HepG2 (cell line): ENCODE measurements at regions not wholly inside any gene's neighbourhood (a gene's known extent, or its start where the extent isn't known, plus 50 kb on each side); places are given as distances from the start of the nearest gene placed in this dataset.
A peak's percentile ranks its signal among the peaks of the same experiment; 100 is the strongest.

Source experiments
- ATAC-seq: fragments of 200-7000 bp; cut with Tn5 transposase; 3 replicates; pipeline ENCODE4 v1.9.1; 2020; ENCODE audit warnings: mild to moderate bottlenecking, moderate library complexity
- BruUV-seq: library from RNA; stranded (reverse); fragments of 400-500 nt; replicated peaks from 2 replicates; lab custom pipeline; 2021; lab: Mats Ljungman, UMichigan
- CTCF ChIA-PET: fragments of 300-600 bp; formaldehyde crosslinking; extraction: SDS; loops from one replicate; lab custom pipeline; 2021; ENCODE audit warnings: low total read pairs, inconsistent platforms, low intra/inter-chr PET ratio; lab: Yijun Ruan, JAX
- POLR2A ChIA-PET: fragments of 350-600 bp; sonication (Branson Sonifier 250); formaldehyde crosslinking; loops from one replicate; lab custom pipeline; 2020; ENCODE audit warnings: antibody characterized with exemption, inconsistent platforms; lab: Yijun Ruan, JAX
- DNase-seq: peaks from one replicate; pipeline ENCODE4 v3.0.0-alpha.2; 2015; ENCODE audit warnings: low spot score
- FAIRE-seq: peaks from 3 replicates; lab custom pipeline; 2011; peaks lifted over from hg19 to GRCh38; lab: Jason Lieb, UNC
- H2AFZ ChIP-seq: one replicate; pipeline ENCODE4 v1.6.1; 2011; ENCODE audit warnings: low read length, inconsistent platforms
- H3K27ac ChIP-seq: fragments of 300-600 bp; 3 replicates; pipeline ENCODE4 v1.8.0; 2011; ENCODE audit warnings: mixed run types, mild to moderate bottlenecking, mixed read lengths, low read length, inconsistent platforms; ENCODE audit not compliant: insufficient read depth; ENCODE audit errors: extremely low read length
- H3K27me3 ChIP-seq, 2 experiments: fragments of 200-600 bp in 1 of 2; 2 replicates in 1 of 2; 3 replicates in 1 of 2; pipeline versions ENCODE4 v1.6.0 to v1.8.0; 2011; ENCODE audit warnings: low read length in 2 of 2, mild to moderate bottlenecking in 2 of 2, moderate library complexity in 2 of 2, inconsistent platforms in 1 of 2; ENCODE audit not compliant: insufficient read depth in 2 of 2, control insufficient read depth in 1 of 2
- H3K36me3 ChIP-seq, 2 experiments: fragments of 200-600 bp in 1 of 2; replicated peaks in 1 of 2; 2 replicates in 1 of 2; 3 replicates in 1 of 2; pipeline versions ENCODE4 v1.5.1 to v1.8.0; 2011; ENCODE audit warnings: low read length in 2 of 2, inconsistent platforms in 1 of 2; ENCODE audit not compliant: insufficient read depth in 2 of 2, control insufficient read depth in 1 of 2
- H3K4me1 ChIP-seq: 2 replicates; pipeline ENCODE4 v1.5.1; 2012; ENCODE audit warnings: low read length, inconsistent platforms; ENCODE audit not compliant: insufficient read depth
- H3K4me2 ChIP-seq: 2 replicates; pipeline ENCODE4 v1.6.0; 2011; ENCODE audit warnings: low read depth, low read length, inconsistent platforms
- H3K4me3 ChIP-seq, 3 experiments: fragments of 200-600 bp in 1 of 3; sonication (generic), shearing (Covaris generic) in 1 of 3; replicated peaks in 1 of 3; 2 replicates each; pipeline ENCODE4 v1.5.1; 2011 to 2016; ENCODE audit warnings: low read length in 3 of 3, inconsistent platforms in 2 of 3, low read depth in 2 of 3, mild to moderate bottlenecking in 2 of 3, control low read depth in 1 of 3, mixed read lengths in 1 of 3; ENCODE audit not compliant: insufficient read depth in 1 of 3
- H3K79me2 ChIP-seq: one replicate; pipeline ENCODE4 v1.6.1; 2011; ENCODE audit warnings: low read length, inconsistent platforms; ENCODE audit not compliant: insufficient read depth
- H3K9ac ChIP-seq: 2 replicates; pipeline ENCODE4 v1.6.0; 2011; ENCODE audit warnings: mild to moderate bottlenecking, low read depth, low read length, inconsistent platforms; ENCODE audit not compliant: insufficient read depth
- H3K9me3 ChIP-seq: 2 replicates; pipeline ENCODE4 v1.5.1; 2012; ENCODE audit warnings: mild to moderate bottlenecking, low read length
- H4K20me1 ChIP-seq: 2 replicates; pipeline ENCODE4 v1.6.0; 2011; ENCODE audit warnings: inconsistent platforms, mild to moderate bottlenecking, low read length, moderate library complexity; ENCODE audit not compliant: insufficient read depth
- ATF1 ChIP-seq: IDR thresholded peaks from 2 replicates; pipeline ENCODE4 v1.6.1; 2016; ENCODE audit warnings: mild to moderate bottlenecking, control low read depth
- EEA1 ChIP-seq: sonication (generic); formaldehyde crosslinking; IDR thresholded peaks from 2 replicates; pipeline ENCODE4 v1.5.1; 2020; ENCODE audit warnings: mild to moderate bottlenecking, missing genetic modification reagents, borderline replicate concordance
- JARID2 ChIP-seq: sonication (generic); formaldehyde crosslinking; IDR thresholded peaks from 2 replicates; pipeline ENCODE4 v1.8.1; 2023; ENCODE audit warnings: missing genetic modification reagents, inconsistent platforms; ENCODE audit not compliant: insufficient replicate concordance
- NPAS2 ChIP-seq: sonication (generic); formaldehyde crosslinking; IDR thresholded peaks from 2 replicates; pipeline ENCODE4 v1.8.0; 2022; ENCODE audit warnings: mild to moderate bottlenecking, missing genetic modification reagents, borderline replicate concordance
- PAX8 ChIP-seq: sonication (generic); formaldehyde crosslinking; IDR thresholded peaks from 2 replicates; pipeline ENCODE4 v1.8.0; 2022; ENCODE audit warnings: mild to moderate bottlenecking, missing genetic modification reagents, borderline replicate concordance
- POGZ ChIP-seq: sonication (generic); formaldehyde crosslinking; IDR thresholded peaks from 2 replicates; pipeline ENCODE4 v1.4.0; 2020; ENCODE audit warnings: mild to moderate bottlenecking, missing genetic modification reagents
- POLR2G ChIP-seq: fragments of 200-400 bp; formaldehyde crosslinking; IDR thresholded peaks from 2 replicates; pipeline ENCODE4 v1.6.1; 2018; ENCODE audit warnings: mild to moderate bottlenecking, low read depth, low read length, moderate library complexity
- SOX13 ChIP-seq, 3 experiments: fragments of 450-650 bp in 1 of 3; sonication (generic) in 1 of 3; formaldehyde crosslinking in 1 of 3; IDR thresholded peaks in 2 of 3; conservative IDR thresholded peaks in 1 of 3; 2 replicates each; pipeline versions ENCODE4 v1.5.0 to v1.6.1; 2016 to 2020; ENCODE audit warnings: antibody characterized with exemption in 1 of 3, mild to moderate bottlenecking in 1 of 3, missing compliant biosample characterization in 1 of 3, missing genetic modification reagents in 1 of 3, moderate library complexity in 1 of 3
- TMF1 ChIP-seq: sonication (generic); formaldehyde crosslinking; IDR thresholded peaks from 2 replicates; pipeline ENCODE4 v1.8.1; 2022; ENCODE audit warnings: low read depth, missing genetic modification reagents
- ZBTB1 ChIP-seq: sonication (generic); formaldehyde crosslinking; IDR thresholded peaks from 2 replicates; pipeline ENCODE4 v1.4.0; 2020; ENCODE audit warnings: missing genetic modification reagents, borderline replicate concordance
- ZFP82 ChIP-seq: sonication (generic); formaldehyde crosslinking; IDR thresholded peaks from 2 replicates; pipeline ENCODE4 v1.5.1; 2020; ENCODE audit warnings: mild to moderate bottlenecking, missing genetic modification reagents, borderline replicate concordance
- ZNF496 ChIP-seq: sonication (generic); formaldehyde crosslinking; IDR thresholded peaks from 2 replicates; pipeline ENCODE4 v1.8.1; 2023; ENCODE audit warnings: mild to moderate bottlenecking, moderate library complexity, missing genetic modification reagents; ENCODE audit not compliant: insufficient replicate concordance
- ZNF607 ChIP-seq: sonication (generic); formaldehyde crosslinking; IDR thresholded peaks from 2 replicates; pipeline ENCODE4 v1.5.1; 2020; ENCODE audit warnings: missing genetic modification reagents, mild to moderate bottlenecking, borderline replicate concordance
- ZNF883 ChIP-seq: sonication (generic); formaldehyde crosslinking; IDR thresholded peaks from 2 replicates; pipeline ENCODE4 v1.5.1; 2020; ENCODE audit warnings: mild to moderate bottlenecking, missing genetic modification reagents; ENCODE audit errors: not compliant biosample characterization
- WGBS: methylation state at CpG from one replicate; pipeline ENCODE4 v1.1.6; 2017; ENCODE audit warnings: low lambda C conversion rate; 5-methylcytosine and 5-hydroxymethylcytosine counted together
- in situ Hi-C: cut with HindIII; loops from 2 replicates; pipeline ENCODE4 v1.10.0; 2017; ENCODE audit warnings: low pct_unique_long_range_greater_than_20kb; ENCODE audit not compliant: extremely low pct_ligation_motif_present
- intact Hi-C: fragments of 100-400 bp; cut with micrococcal nuclease; formaldehyde crosslinking; loops from one replicate; pipeline ENCODE4 v1.10.0; 2022; ENCODE audit not compliant: unreplicated experiment
- TF ChIP-seq, protein P1 (sequence below): IDR thresholded peaks from 2 replicates; pipeline ENCODE4 v1.6.1; 2016; ENCODE audit warnings: missing compliant biosample characterization, missing genetic modification reagents, borderline replicate concordance
- TF ChIP-seq, protein P2 (sequence below): sonication (generic); formaldehyde crosslinking; IDR thresholded peaks from 2 replicates; pipeline ENCODE4 v1.9.0; 2022; ENCODE audit warnings: low read depth, missing genetic modification reagents

DNA sequence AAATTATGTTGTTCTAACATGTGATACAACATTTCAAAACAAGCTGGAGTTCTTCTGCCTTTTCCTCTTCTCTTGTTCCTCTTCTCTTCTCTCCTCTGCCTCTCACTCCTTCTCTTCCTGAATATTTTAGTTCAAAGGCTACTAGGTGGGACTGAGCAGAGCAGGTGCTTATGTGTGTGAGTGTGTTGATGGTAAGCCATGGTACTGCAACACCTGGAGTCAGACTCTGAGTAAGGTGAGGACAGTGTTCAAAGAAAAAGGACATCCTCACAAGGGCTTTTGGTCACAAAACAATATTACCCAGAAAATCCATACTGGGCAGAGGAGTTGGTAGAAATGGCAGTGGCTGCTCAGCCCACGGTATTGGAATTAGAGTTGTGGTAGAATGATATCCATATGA is 1188.7 kb downstream of the SLITRK1 start:
- H3K9ac ChIP-seq: no peak overlapping the region
- H3K79me2 ChIP-seq: no peaks in the 10 kb centered on the region
- no TSS peak for BruUV-seq
- FAIRE-seq (no peak), DNase-seq (no peak), ATAC-seq (no peak)
- H2AFZ ChIP-seq: no peak overlapping the region
- H3K4me1 ChIP-seq: no peaks in the 10 kb centered on the region
- no peak overlapping the region for H3K27ac ChIP-seq
- no peaks in the 10 kb centered on the region for H3K36me3 ChIP-seq
- in situ Hi-C loops: no loop called here
- TF ChIP-seq NPAS2 (no peak), POGZ (CRISPR knock-in tag) (no peak), ZNF607 (CRISPR knock-in tag) (no peak), ZFP82 (CRISPR knock-in tag) (no peak)
- TF ChIP-seq, protein P1, sequence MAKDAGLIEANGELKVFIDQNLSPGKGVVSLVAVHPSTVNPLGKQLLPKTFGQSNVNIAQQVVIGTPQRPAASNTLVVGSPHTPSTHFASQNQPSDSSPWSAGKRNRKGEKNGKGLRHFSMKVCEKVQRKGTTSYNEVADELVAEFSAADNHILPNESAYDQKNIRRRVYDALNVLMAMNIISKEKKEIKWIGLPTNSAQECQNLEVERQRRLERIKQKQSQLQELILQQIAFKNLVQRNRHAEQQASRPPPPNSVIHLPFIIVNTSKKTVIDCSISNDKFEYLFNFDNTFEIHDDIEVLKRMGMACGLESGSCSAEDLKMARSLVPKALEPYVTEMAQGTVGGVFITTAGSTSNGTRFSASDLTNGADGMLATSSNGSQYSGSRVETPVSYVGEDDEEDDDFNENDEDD (CRISPR knock-in tag): no peak
- no peaks in the 10 kb centered on the region for H4K20me1 ChIP-seq
- H3K4me3 ChIP-seq: no peak overlapping the region
- intact Hi-C loops: no loop called here
- H3K4me2 ChIP-seq: no peak overlapping the region
- whole genome bisulfite sequencing: 0% methylated on average over 1 of the region's 1 CpG
- ChIA-PET POLR2A (no interaction called here), CTCF (no interaction called here)
- no peaks in the 10 kb centered on the region for H3K9me3 ChIP-seq
- H3K27me3 ChIP-seq: no peaks in the 10 kb centered on the region

DNA sequence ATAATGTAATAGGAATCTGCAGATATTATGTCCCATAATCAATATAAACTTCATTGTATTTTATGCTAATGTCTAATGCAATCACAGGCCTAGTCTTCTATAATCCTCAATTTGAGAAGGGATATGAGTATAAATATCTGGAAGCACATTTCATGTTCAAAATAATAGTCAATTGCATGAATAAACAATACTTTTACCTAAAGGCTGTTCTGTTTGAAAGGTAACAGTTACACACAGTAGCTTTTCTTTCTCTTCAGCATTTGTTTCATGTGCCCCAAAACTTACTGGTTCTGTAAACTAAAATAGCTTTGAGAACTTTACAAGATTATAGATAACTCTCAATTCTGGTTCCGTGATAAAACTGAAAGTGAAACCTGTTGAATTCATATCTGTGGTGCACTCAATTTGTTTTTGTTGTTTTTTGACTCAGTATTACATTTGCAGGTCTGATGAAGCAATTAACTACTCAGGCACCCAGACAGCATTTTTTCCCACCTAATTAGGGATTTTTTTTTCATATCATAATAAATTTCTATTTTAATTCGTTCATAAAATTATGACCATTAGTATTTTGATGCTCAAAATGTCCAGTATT is 1193.8 kb downstream of the SLITRK1 start:
- Histone ChIP-seq H3K27me3 (no peaks in the 10 kb centered on the region), H3K9me3 (peaks cover 5% of the 10 kb centered on the region; the same call in 1 of the 2 replicates), H3K27ac (no peak overlapping the region), H3K4me1 (no peaks in the 10 kb centered on the region), H3K9ac (no peak overlapping the region), H3K79me2 (no peaks in the 10 kb centered on the region), H3K4me3 (peak overlapping the region in 2 of 3 experiments; percentile 19 to 44; a peak in 3 of 6 replicates), H4K20me1 (no peaks in the 10 kb centered on the region), H3K36me3 (no peaks in the 10 kb centered on the region), H2AFZ (peak overlapping the region; percentile 21), H3K4me2 (peak overlapping the region; percentile 44)
- no peak for DNase-seq
- CTCF ChIA-PET: no interaction called here
- ATAC-seq: no peak
- in situ Hi-C loops: no loop called here
- 0% methylated on average over 2 of the region's 2 CpGs for WGBS
- no peak for FAIRE-seq
- BruUV-seq: no TSS peak
- intact Hi-C loops: no loop called here
- POLR2A ChIA-PET: no interaction called here
- TF ChIP-seq ATF1 (CRISPR knock-in tag) (no peak), ZNF496 (CRISPR knock-in tag) (no peak), POLR2G (no peak), JARID2 (CRISPR knock-in tag) (no peak), PAX8 (CRISPR knock-in tag) (no peak), EEA1 (CRISPR knock-in tag) (no peak), ZNF883 (CRISPR knock-in tag) (no peak), ZBTB1 (no peak), TMF1 (CRISPR knock-in tag) (no peak), SOX13 (IDR thresholded peaks at IDR 0.05) (no peak), SOX13 (CRISPR knock-in tag; conservative IDR thresholded peaks at IDR 0.05 in 1 of 2, IDR thresholded peaks at IDR 0.05 in 1 of 2) (no peak)
- TF ChIP-seq, protein P2, sequence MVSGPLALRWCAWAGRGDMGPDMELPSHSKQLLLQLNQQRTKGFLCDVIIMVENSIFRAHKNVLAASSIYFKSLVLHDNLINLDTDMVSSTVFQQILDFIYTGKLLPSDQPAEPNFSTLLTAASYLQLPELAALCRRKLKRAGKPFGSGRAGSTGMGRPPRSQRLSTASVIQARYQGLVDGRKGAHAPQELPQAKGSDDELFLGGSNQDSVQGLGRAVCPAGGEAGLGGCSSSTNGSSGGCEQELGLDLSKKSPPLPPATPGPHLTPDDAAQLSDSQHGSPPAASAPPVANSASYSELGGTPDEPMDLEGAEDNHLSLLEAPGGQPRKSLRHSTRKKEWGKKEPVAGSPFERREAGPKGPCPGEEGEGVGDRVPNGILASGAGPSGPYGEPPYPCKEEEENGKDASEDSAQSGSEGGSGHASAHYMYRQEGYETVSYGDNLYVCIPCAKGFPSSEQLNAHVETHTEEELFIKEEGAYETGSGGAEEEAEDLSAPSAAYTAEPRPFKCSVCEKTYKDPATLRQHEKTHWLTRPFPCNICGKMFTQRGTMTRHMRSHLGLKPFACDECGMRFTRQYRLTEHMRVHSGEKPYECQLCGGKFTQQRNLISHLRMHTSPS: no peak
